Astrocyte of the cerebellum (primary cell): ENCODE measurements at regions not wholly inside any gene's neighbourhood (a gene's known extent, or its start where the extent isn't known, plus 50 kb on each side); places are given as distances from the start of the nearest gene placed in this dataset.
A peak's percentile ranks its signal among the peaks of the same experiment; 100 is the strongest.

Experiments
- DNase-seq: peaks from one replicate; pipeline ENCODE4 v3.0.0-alpha.2; 2011; ENCODE audit warnings: low read depth
- H3K4me3 ChIP-seq: 2 replicates; pipeline ENCODE4 v1.5.1; 2011; ENCODE audit warnings: mild to moderate bottlenecking, low read depth, low read length, moderate library complexity
- CTCF ChIP-seq: IDR thresholded peaks from 2 replicates; pipeline ENCODE4 v1.5.1; 2012; ENCODE audit warnings: low read length, low read depth, moderate library complexity, mild to moderate bottlenecking; ENCODE audit errors: missing control alignments
- in situ Hi-C: cut with HindIII; loops from 2 replicates; pipeline ENCODE4 v1.10.0; 2017; ENCODE audit warnings: low sequenced_read_pairs

GRCh38 chr10:107418085-107418806, 253.7 kb upstream of the SORCS1 start:
- no peak overlapping the region for H3K4me3 ChIP-seq
- DNase-seq, result no peak
- in situ Hi-C loops, result no loop called here
- no peak for TF ChIP-seq CTCF

DNA sequence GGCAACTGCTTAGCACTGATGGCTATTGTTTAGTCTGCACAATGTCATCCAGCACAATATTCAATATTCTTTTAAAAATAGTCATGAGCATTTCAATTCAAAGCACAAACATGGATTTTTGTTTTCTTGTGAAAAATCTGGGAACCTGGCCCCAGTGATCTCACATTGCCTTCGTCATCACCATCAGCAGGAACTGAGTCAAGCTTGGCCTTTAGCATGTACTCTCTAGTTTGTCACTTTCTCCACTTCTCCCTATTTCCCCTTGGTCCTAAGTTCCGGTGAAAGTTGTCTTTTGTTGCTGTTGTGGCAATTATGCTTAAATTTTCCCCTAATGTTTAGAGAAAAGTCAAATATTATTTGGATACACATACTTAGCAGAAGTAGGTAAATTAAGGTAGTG, 252.9 kb upstream of the SORCS1 start:
- no peak for DNase-seq
- TF ChIP-seq CTCF, result no peak
- no peak overlapping the region for H3K4me3 ChIP-seq
- in situ Hi-C loops, result no loop called here

DNA sequence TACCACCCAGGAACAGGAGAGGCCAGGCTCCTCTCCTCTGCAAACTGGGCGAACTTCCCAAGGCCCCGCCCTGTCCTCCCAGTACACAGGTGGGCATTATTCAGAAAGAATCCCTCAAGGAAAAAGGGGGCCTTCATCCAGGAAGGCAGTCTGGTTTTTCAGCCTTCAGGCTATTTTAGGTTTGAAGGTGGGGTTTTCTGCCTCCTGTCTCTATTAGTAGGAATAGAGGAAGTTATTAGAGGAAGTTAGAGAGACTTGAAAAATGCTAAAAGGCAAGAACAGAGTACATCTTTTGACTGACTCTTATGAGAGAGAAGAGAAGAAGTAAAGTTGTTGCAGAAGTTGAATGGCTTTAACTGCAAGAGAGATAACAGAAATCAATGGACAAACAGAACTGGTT, 250.9 kb upstream of the SORCS1 start:
- H3K4me3 ChIP-seq, result no peak overlapping the region
- no peak for DNase-seq
- in situ Hi-C loops, result no loop called here
- no peak for TF ChIP-seq CTCF

GRCh38 chr10:107413971-107414370, 249.5 kb upstream of the SORCS1 start:
- no peak for TF ChIP-seq CTCF
- DNase-seq, result no peak
- H3K4me3 ChIP-seq, result no peak overlapping the region
- in situ Hi-C loops, result no loop called here

DNA sequence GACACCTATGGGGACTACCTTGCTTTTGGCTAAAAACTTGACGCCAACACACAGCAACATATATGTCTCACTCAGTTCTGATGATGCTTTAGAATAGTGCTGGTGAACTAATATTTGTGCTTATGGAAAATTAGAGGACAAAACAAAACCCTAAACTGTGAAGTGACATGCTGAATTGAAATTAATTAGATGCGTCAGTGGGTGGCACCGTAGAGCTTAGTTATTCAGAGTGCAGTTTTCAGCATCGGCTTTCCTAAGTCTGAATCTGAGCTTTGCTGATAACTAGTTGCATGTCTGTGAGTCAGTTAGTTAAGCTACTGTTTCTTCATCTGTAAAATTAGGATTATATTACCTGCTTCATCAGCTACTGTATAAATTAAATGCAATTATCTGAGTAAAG, 245.0 kb upstream of the SORCS1 start:
- no peak overlapping the region for H3K4me3 ChIP-seq
- TF ChIP-seq CTCF, result no peak
- in situ Hi-C loops, result no loop called here
- peak; percentile 6 for DNase-seq

- in situ Hi-C loops, result no loop called here
- TF ChIP-seq CTCF, result no peak
- H3K4me3 ChIP-seq, result no peak overlapping the region
- no peak for DNase-seq
Measured at GRCh38 chr10:107398115-107398514, 233.6 kb upstream of the SORCS1 start.

DNA sequence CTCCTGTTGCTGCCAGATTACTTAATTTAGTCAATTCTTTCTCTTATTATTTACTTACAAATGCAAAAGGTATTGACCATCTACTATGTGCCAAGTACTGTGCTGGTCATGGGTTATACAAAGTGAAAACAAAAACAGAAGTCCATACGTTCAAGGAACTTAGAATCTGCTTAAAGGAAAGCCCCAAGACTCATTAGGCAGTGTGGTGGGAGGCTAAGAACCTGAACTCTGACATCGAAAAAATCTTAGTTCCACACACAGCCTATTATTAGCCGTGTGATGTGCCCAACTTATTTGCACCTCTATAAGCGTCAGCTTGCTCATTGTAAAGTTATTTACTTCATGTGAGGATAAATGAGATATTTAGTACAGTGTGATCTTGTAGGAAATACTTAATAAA, 227.4 kb upstream of the SORCS1 start:
- DNase-seq, result no peak
- no peak for TF ChIP-seq CTCF
- in situ Hi-C loops, result no loop called here
- H3K4me3 ChIP-seq, result no peak overlapping the region
